ENCODE measurements at regions not wholly inside any gene's neighbourhood (a gene's known extent, or its start where the extent isn't known, plus 50 kb on each side); places are given as distances from the start of the nearest gene placed in this dataset.

GRCh38 chr1:170397061-170397460 is 134.9 kb upstream of the GORAB start:
- Histone ChIP-seq H3K36me3 (replicated peaks; ENCODE audit: low read depth, low read length) (no peaks in the 10 kb centered on the region), H3K27me3 (ENCODE audit: low read depth, low read length) (no peaks in the 10 kb centered on the region), H3K9ac (ENCODE audit: low read length) (no peak overlapping the region), H3K79me2 (ENCODE audit: low read length) (no peaks in the 10 kb centered on the region), H4K20me1 (ENCODE audit: insufficient read depth, low read length) (no peaks in the 10 kb centered on the region), H3K27ac (ENCODE audit: low read length) (no peak overlapping the region), H3K4me2 (ENCODE audit: low read length) (no peak overlapping the region), H2AFZ (ENCODE audit: low read depth, low read length) (no peak overlapping the region), H3K9me3 (ENCODE audit: insufficient read depth, low read length) (no peaks in the 10 kb centered on the region), H3K4me1 (ENCODE audit: low read length) (no peaks in the 10 kb centered on the region), H3K4me3 (ENCODE audit: low read length) (no peak overlapping the region)
- no peak for TF ChIP-seq EZH2phosphoT487 (IDR thresholded peaks at IDR 0.05; ENCODE audit: low read depth)
- TF ChIP-seq CTCF (IDR thresholded peaks at IDR 0.05; ENCODE audit: low read depth, low read length) = no peak

- Histone ChIP-seq H3K27me3 (ENCODE audit: low read depth, low read length) (no peaks in the 10 kb centered on the region), H3K4me2 (ENCODE audit: low read length) (no peak overlapping the region), H3K9me3 (ENCODE audit: insufficient read depth, low read length) (no peaks in the 10 kb centered on the region), H3K4me1 (ENCODE audit: low read length) (no peaks in the 10 kb centered on the region), H3K36me3 (replicated peaks; ENCODE audit: low read depth, low read length) (no peaks in the 10 kb centered on the region), H4K20me1 (ENCODE audit: insufficient read depth, low read length) (no peaks in the 10 kb centered on the region), H3K79me2 (ENCODE audit: low read length) (no peaks in the 10 kb centered on the region), H3K9ac (ENCODE audit: low read length) (no peak overlapping the region), H3K27ac (ENCODE audit: low read length) (no peak overlapping the region), H3K4me3 (ENCODE audit: low read length) (no peak overlapping the region), H2AFZ (ENCODE audit: low read depth, low read length) (no peak overlapping the region)
- TF ChIP-seq CTCF (IDR thresholded peaks at IDR 0.05; ENCODE audit: low read depth, low read length) = no peak
- no peak for TF ChIP-seq EZH2phosphoT487 (IDR thresholded peaks at IDR 0.05; ENCODE audit: low read depth)
Measured at GRCh38 chr1:170402476-170403311, 129.3 kb upstream of the GORAB start.

GRCh38 chr1:170407138-170407537 is 124.8 kb upstream of the GORAB start:
- Histone ChIP-seq H3K27ac (ENCODE audit: low read length) (no peak overlapping the region), H3K4me3 (ENCODE audit: low read length) (no peak overlapping the region), H2AFZ (ENCODE audit: low read depth, low read length) (no peak overlapping the region), H3K9ac (ENCODE audit: low read length) (no peak overlapping the region), H3K9me3 (ENCODE audit: insufficient read depth, low read length) (no peaks in the 10 kb centered on the region), H3K27me3 (ENCODE audit: low read depth, low read length) (no peaks in the 10 kb centered on the region), H3K79me2 (ENCODE audit: low read length) (no peaks in the 10 kb centered on the region), H3K36me3 (replicated peaks; ENCODE audit: low read depth, low read length) (no peaks in the 10 kb centered on the region), H3K4me1 (ENCODE audit: low read length) (peaks cover 7% of the 10 kb centered on the region), H4K20me1 (ENCODE audit: insufficient read depth, low read length) (no peaks in the 10 kb centered on the region), H3K4me2 (ENCODE audit: low read length) (no peak overlapping the region)
- TF ChIP-seq CTCF (IDR thresholded peaks at IDR 0.05; ENCODE audit: low read depth, low read length) (no peak), EZH2phosphoT487 (IDR thresholded peaks at IDR 0.05; ENCODE audit: low read depth) (no peak)

GRCh38 chr1:170407581-170407980 is 124.4 kb upstream of the GORAB start:
- no peaks in the 10 kb centered on the region for H3K36me3 ChIP-seq (replicated peaks; ENCODE audit: low read depth, low read length)
- no peak overlapping the region for H2AFZ ChIP-seq (ENCODE audit: low read depth, low read length)
- no peaks in the 10 kb centered on the region for H3K27me3 ChIP-seq (ENCODE audit: low read depth, low read length)
- H3K27ac ChIP-seq (ENCODE audit: low read length) = no peak overlapping the region
- no peak for TF ChIP-seq EZH2phosphoT487 (IDR thresholded peaks at IDR 0.05; ENCODE audit: low read depth)
- TF ChIP-seq CTCF (IDR thresholded peaks at IDR 0.05; ENCODE audit: low read depth, low read length) = no peak
- no peaks in the 10 kb centered on the region for H3K79me2 ChIP-seq (ENCODE audit: low read length)
- no peaks in the 10 kb centered on the region for H3K9me3 ChIP-seq (ENCODE audit: insufficient read depth, low read length)
- no peak overlapping the region for H3K4me3 ChIP-seq (ENCODE audit: low read length)
- no peak overlapping the region for H3K4me2 ChIP-seq (ENCODE audit: low read length)
- peaks cover 7% of the 10 kb centered on the region for H3K4me1 ChIP-seq (ENCODE audit: low read length)
- no peak overlapping the region for H3K9ac ChIP-seq (ENCODE audit: low read length)
- no peaks in the 10 kb centered on the region for H4K20me1 ChIP-seq (ENCODE audit: insufficient read depth, low read length)

Data from OCI-LY3 (cell line).